Spleen (tissue), 7 donors: ENCODE measurements at regions not wholly inside any gene's neighbourhood (a gene's known extent, or its start where the extent isn't known, plus 50 kb on each side); places are given as distances from the start of the nearest gene placed in this dataset.

Experiments used
- POLR2A ChIP-seq, 3 donors: fragments of 450-650 bp; IDR thresholded peaks; one replicate each; pipeline ENCODE4 v1.5.1; 2017; ENCODE audit warnings: antibody characterized with exemption in 3 of 3, mild to moderate bottlenecking in 1 of 3
- POLR2AphosphoS5 ChIP-seq, 3 donors: sonication (generic); formaldehyde crosslinking; IDR thresholded peaks; one replicate each; pipeline ENCODE4 v1.5.1; 2017; ENCODE audit warnings: antibody characterized with exemption in 3 of 3
- TF ChIP-seq, protein P1 (sequence below), 11 experiments: fragments of 200-600 bp in 7 of 11; fragments of 450-650 bp in 4 of 11; sonication (generic) in 4 of 11; IDR thresholded peaks in 8 of 11; conservative IDR thresholded peaks in 3 of 11; 1 replicate in 7 of 11; 2 replicates in 4 of 11; pipeline versions ENCODE4 v1.4.0 to v1.8.0; 2016 to 2021; ENCODE audit warnings: antibody characterized with exemption in 11 of 11, inconsistent platforms in 4 of 11, mild to moderate bottlenecking in 1 of 11
- donor health status: DM: no; HTN: no; CAD: no; lungs with moderate emphysema.
- donor health status: DM: no; HTN: no; CAD: no.
- donor health status: DM: no; HTN: no; CAD: no.

DNA sequence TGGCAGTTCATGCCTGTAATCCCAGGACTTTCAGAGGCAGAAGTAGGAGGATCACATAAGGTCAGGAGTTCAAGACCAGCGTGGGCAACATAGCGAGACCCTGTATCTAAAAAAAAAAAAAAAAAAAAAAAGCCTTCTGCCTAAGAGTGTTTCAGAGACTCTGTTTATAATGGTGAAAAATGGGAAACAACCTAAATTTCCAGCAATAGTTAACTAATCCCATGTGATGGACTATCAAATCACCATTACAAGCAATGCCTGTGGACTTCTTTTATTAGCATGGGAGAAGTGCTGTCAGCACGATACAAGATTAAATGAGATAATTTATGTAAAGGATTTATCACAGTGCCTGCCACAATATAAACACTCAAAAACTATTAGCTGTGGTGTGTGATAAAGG lies 67.5 kb upstream of the CUX1 start:
- TF ChIP-seq POLR2A (IDR thresholded peaks at IDR 0.05) = no peak
- TF ChIP-seq, protein P1, sequence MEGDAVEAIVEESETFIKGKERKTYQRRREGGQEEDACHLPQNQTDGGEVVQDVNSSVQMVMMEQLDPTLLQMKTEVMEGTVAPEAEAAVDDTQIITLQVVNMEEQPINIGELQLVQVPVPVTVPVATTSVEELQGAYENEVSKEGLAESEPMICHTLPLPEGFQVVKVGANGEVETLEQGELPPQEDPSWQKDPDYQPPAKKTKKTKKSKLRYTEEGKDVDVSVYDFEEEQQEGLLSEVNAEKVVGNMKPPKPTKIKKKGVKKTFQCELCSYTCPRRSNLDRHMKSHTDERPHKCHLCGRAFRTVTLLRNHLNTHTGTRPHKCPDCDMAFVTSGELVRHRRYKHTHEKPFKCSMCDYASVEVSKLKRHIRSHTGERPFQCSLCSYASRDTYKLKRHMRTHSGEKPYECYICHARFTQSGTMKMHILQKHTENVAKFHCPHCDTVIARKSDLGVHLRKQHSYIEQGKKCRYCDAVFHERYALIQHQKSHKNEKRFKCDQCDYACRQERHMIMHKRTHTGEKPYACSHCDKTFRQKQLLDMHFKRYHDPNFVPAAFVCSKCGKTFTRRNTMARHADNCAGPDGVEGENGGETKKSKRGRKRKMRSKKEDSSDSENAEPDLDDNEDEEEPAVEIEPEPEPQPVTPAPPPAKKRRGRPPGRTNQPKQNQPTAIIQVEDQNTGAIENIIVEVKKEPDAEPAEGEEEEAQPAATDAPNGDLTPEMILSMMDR (IDR thresholded peaks at IDR 0.05 in 8 of 11, conservative IDR thresholded peaks at IDR 0.05 in 3 of 11) = no peak
- TF ChIP-seq POLR2AphosphoS5 (IDR thresholded peaks at IDR 0.05) = no peak
